ENCODE measurements at regions not wholly inside any gene's neighbourhood (a gene's known extent, or its start where the extent isn't known, plus 50 kb on each side); places are given as distances from the start of the nearest gene placed in this dataset.

GRCh38 chr11:15484398-15484797, 369.7 kb downstream of the INSC start:
- DNase-seq (ENCODE audit: low read depth), result no peak

- DNase-seq (ENCODE audit: low read depth), result no peak
Observed at GRCh38 chr11:15485432-15485831, 370.7 kb downstream of the INSC start.

- DNase-seq (ENCODE audit: low read depth), result no peak
Observed at GRCh38 chr11:15489281-15489680, 374.6 kb downstream of the INSC start.

GRCh38 chr11:15490535-15490934, 375.8 kb downstream of the INSC start:
- DNase-seq (ENCODE audit: low read depth), result no peak

- DNase-seq (ENCODE audit: low read depth), result peak; percentile 3
Observed at GRCh38 chr11:15493066-15493465, 378.3 kb downstream of the INSC start.

GRCh38 chr11:15493921-15494620, 379.3 kb downstream of the INSC start:
- peak; percentile 31 for DNase-seq (ENCODE audit: low read depth)

GRCh38 chr11:15494740-15495139, 380.0 kb downstream of the INSC start:
- DNase-seq (ENCODE audit: low read depth), result no peak

GRCh38 chr11:15495462-15495861, 380.7 kb downstream of the INSC start:
- no peak for DNase-seq (ENCODE audit: low read depth)

GRCh38 chr11:15497366-15497765, 382.6 kb downstream of the INSC start:
- DNase-seq (ENCODE audit: low read depth), result no peak

- no peak for DNase-seq (ENCODE audit: low read depth)
Observed at GRCh38 chr11:15499674-15500073, 385.0 kb downstream of the INSC start.

- DNase-seq (ENCODE audit: low read depth), result no peak
Observed at GRCh38 chr11:15500643-15501042, 385.9 kb downstream of the INSC start.

GRCh38 chr11:15501566-15501965, 386.8 kb downstream of the INSC start:
- no peak for DNase-seq (ENCODE audit: low read depth)

GRCh38 chr11:15505155-15505554, 390.4 kb downstream of the INSC start:
- DNase-seq (ENCODE audit: low read depth), result no peak

- DNase-seq (ENCODE audit: low read depth), result no peak
Observed at GRCh38 chr11:15507592-15507991, 392.9 kb downstream of the INSC start.

GRCh38 chr11:15509082-15509481, 394.4 kb downstream of the INSC start:
- DNase-seq (ENCODE audit: low read depth), result no peak

GRCh38 chr11:15519124-15519791, 404.5 kb downstream of the INSC start:
- DNase-seq (ENCODE audit: low read depth), result no peak

GRCh38 chr11:15519911-15520310, 405.2 kb downstream of the INSC start:
- no peak for DNase-seq (ENCODE audit: low read depth)

- DNase-seq (ENCODE audit: low read depth), result no peak
Observed at GRCh38 chr11:15523543-15523942, 408.8 kb downstream of the INSC start.

GRCh38 chr11:15525582-15525981, 410.9 kb downstream of the INSC start:
- no peak for DNase-seq (ENCODE audit: low read depth)

- no peak for DNase-seq (ENCODE audit: low read depth)
Observed at GRCh38 chr11:15526032-15526431, 411.3 kb downstream of the INSC start.

GRCh38 chr11:15526859-15527450, 412.2 kb downstream of the INSC start:
- no peak for DNase-seq (ENCODE audit: low read depth)

- no peak for DNase-seq (ENCODE audit: low read depth)
Observed at GRCh38 chr11:15532432-15532831, 417.7 kb downstream of the INSC start.

- DNase-seq (ENCODE audit: low read depth), result no peak
Observed at GRCh38 chr11:15534266-15534665, 419.5 kb downstream of the INSC start.
